GM19397 (cell line): ENCODE measurements at regions not wholly inside any gene's neighbourhood (a gene's known extent, or its start where the extent isn't known, plus 50 kb on each side); places are given as distances from the start of the nearest gene placed in this dataset.
"Not testable (repeated sequence)": the region's sequence is repeated elsewhere in the genome, so short reads cannot be mapped to it uniquely, and the experiment has no call there.

Experiments used
- ATAC-seq: cut with Tn5 transposase; IDR thresholded peaks from one replicate; pipeline ENCODE4 v1.9.1; 2021; ENCODE audit warnings: mild to moderate bottlenecking, moderate library complexity; ENCODE audit not compliant: unreplicated experiment

GRCh38 chr7:155395176-155395797 lies 62.6 kb upstream of the EN2 start:
- no peak for ATAC-seq

GRCh38 chr7:155396661-155397060 lies 61.3 kb upstream of the EN2 start:
- ATAC-seq: no peak

- ATAC-seq: not testable (repeated sequence)
Measured at GRCh38 chr7:155397758-155398714, 59.9 kb upstream of the EN2 start.

- ATAC-seq: no peak
Measured at GRCh38 chr7:155398944-155399343, 59.0 kb upstream of the EN2 start.

DNA sequence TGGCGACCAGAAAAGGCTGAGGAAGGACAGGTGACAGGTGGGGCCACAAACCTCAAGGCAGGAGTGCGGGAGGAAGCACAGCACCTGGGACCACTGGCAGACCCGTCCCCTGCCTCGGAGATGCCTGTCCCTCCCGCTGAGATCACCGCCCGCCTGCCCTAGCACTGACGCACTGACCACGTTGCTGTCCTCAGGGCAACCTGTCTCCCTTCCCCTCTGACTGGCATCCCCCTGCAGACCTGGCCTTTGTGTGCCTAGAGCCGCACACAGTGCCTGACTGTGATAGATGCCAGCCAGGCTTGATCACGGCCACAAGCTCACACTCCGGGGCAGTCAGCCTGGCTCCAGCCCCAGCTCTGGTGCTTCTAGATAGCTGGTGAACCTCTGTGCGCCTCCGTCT lies 58.4 kb upstream of the EN2 start:
- no peak for ATAC-seq

GRCh38 chr7:155401231-155401630 lies 56.7 kb upstream of the EN2 start:
- ATAC-seq: no peak

DNA sequence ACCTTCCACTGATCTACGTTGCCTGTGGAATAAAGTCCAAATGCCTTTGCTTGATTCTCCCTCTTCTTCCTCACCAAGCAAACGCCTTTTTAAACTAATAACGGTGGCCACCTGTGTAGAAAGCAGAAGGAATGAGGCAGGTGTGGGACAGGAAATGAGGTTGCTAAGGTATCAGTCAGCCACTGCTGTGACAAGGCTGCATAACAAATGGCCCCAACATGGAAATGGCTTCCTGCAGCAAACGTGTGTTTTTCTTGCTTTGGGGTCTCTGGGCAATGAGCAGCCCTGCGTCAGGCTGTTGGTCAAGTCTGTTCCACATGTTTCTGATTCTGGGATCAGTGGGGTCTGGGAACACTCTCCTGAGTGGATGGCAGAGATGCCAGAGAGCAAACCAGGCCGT lies 56.0 kb upstream of the EN2 start:
- no peak for ATAC-seq

- ATAC-seq: no peak
Measured at GRCh38 chr7:155402941-155403340, 55.0 kb upstream of the EN2 start.

DNA sequence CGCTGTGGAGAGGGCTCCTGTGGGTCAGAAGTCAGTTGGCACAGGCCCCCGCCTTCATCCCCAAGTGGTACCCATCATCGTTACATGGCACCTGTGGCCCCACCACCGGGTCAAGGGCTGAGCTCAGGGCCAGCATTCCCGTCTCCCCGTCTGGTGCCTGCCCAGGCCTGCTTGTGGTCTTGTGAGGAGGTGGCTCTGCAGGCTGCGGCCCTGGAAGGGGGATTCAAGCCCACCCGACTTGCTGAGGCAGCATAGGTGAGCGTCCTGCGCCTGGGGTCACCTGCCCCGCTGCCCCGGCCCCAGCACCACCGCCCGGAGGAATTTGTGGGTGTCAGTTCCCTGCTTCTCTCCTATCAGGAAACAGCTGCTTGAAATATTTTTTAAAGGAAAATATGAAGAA lies 53.0 kb upstream of the EN2 start:
- no peak for ATAC-seq

DNA sequence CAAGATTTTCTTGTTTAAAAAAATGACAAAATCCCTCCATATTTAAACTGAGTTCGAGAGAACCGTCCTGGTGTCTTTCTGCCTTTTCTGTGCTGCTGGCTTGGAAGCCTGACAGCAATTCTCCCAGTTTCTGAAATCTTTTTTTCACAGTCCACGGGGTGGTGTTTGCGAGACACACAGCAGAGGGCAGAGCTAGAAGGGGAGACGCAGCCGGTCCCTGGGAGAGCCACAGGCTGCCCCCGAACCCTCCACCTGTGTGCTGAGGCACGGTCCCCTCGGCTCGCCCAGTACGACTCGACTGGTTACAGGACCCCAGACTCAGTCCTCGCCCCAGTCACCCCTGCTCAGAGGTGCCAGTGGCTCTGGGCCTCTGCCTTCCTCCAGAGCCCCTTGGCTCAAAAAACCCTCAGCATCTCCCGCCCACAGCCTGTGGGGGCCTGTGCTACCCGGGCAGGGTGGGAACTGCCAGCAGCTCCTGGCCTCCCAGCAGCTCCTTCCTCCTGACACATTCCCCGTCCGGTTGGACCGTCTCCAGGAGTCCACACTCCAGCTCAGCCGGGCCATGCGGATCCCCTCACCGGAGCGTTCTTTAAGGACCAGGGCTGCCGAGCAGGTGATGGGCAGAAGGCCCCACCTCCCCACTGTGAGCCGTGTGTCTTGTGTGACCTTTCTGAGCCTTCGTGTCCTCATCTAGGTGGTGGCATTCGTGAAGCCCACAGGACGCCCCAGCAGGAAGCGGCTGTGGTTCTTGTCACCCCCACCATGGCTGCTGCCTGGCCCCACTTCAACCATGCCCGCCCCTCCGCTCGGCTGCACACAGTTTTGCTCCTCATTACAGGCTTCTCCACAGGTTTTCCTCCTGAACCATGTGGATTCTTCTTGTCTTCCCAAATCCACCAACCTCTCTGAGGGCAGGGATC lies 52.3 kb upstream of the EN2 start:
- no peak for ATAC-seq

GRCh38 chr7:155407799-155408198 lies 50.1 kb upstream of the EN2 start:
- ATAC-seq: no peak
